IMR-90 (cell line): ENCODE measurements at regions not wholly inside any gene's neighbourhood (a gene's known extent, or its start where the extent isn't known, plus 50 kb on each side); places are given as distances from the start of the nearest gene placed in this dataset.

Experiments
- ATAC-seq: fragments of 200-7000 bp; cut with Tn5 transposase; 2 replicates; pipeline ENCODE4 v1.9.1; 2020; ENCODE audit warnings: low read depth, mild to moderate bottlenecking, moderate library complexity
- BruUV-seq: library from RNA; stranded (reverse); fragments of 400-500 nt; replicated peaks from 2 replicates; lab custom pipeline; 2021; lab: Mats Ljungman, UMichigan
- CTCF ChIA-PET: fragments of 300-600 bp; formaldehyde crosslinking; extraction: SDS; loops from one replicate; lab custom pipeline; 2021; ENCODE audit warnings: antibody characterized with exemption; lab: Yijun Ruan, JAX
- POLR2A ChIA-PET: fragments of 300-600 bp; sonication (Branson Sonifier 250); formaldehyde crosslinking; loops from one replicate; lab custom pipeline; 2022; ENCODE audit warnings: antibody characterized with exemption; ENCODE audit not compliant: unreplicated experiment; lab: Charles Lee
- DNase-seq: peaks from one replicate; pipeline ENCODE4 v3.0.0; 2013
- H2AFZ ChIP-seq: replicated peaks from 2 replicates; pipeline ENCODE3; 2013; ENCODE audit warnings: low read length, mild to moderate bottlenecking; ENCODE audit not compliant: poor library complexity
- H2AK5ac ChIP-seq: 2 replicates; pipeline ENCODE4 v1.6.1; 2013; ENCODE audit warnings: low read depth, low read length, inconsistent platforms
- H2AK9ac ChIP-seq: replicated peaks from 2 replicates; pipeline ENCODE3; 2013; ENCODE audit warnings: mild to moderate bottlenecking, low read depth, low read length, moderate library complexity; ENCODE audit not compliant: poor library complexity
- H2BK120ac ChIP-seq: 2 replicates; pipeline ENCODE4 v1.6.1; 2013; ENCODE audit warnings: low read depth, low read length, inconsistent platforms
- H2BK15ac ChIP-seq: 3 replicates; pipeline ENCODE4 v1.6.1; 2013; ENCODE audit warnings: low read depth, low read length, inconsistent platforms
- H2BK20ac ChIP-seq: 2 replicates; pipeline ENCODE4 v1.6.1; 2013; ENCODE audit warnings: low read depth, mild to moderate bottlenecking, inconsistent platforms, low read length, moderate library complexity
- H2BK5ac ChIP-seq: 2 replicates; pipeline ENCODE4 v1.6.1; 2013; ENCODE audit warnings: mild to moderate bottlenecking, low read depth, low read length, inconsistent platforms; ENCODE audit not compliant: poor library complexity, severe bottlenecking
- H3K14ac ChIP-seq: replicated peaks from 2 replicates; pipeline ENCODE4 v1.6.1; 2013; ENCODE audit warnings: low read depth, low read length, inconsistent platforms
- H3K18ac ChIP-seq: 2 replicates; pipeline ENCODE4 v1.6.1; 2013; ENCODE audit warnings: low read depth, low read length, control low read depth
- H3K23ac ChIP-seq: 2 replicates; pipeline ENCODE4 v1.6.1; 2013; ENCODE audit warnings: low read depth, low read length, inconsistent platforms
- H3K27ac ChIP-seq: 2 replicates; pipeline ENCODE4 v1.5.1; 2013; ENCODE audit warnings: mild to moderate bottlenecking, control low read depth, low read length; ENCODE audit not compliant: insufficient read depth
- H3K27me3 ChIP-seq: 2 replicates; pipeline ENCODE4 v1.6.1; 2013; ENCODE audit warnings: low read length; ENCODE audit not compliant: control insufficient read depth, insufficient read depth
- H3K36me3 ChIP-seq: 2 replicates; pipeline ENCODE4 v1.6.1; 2013; ENCODE audit warnings: low read length, mixed read lengths; ENCODE audit not compliant: control insufficient read depth, insufficient read depth
- H3K4ac ChIP-seq: 2 replicates; pipeline ENCODE4 v1.6.1; 2013; ENCODE audit warnings: low read depth, low read length, inconsistent platforms
- H3K4me1 ChIP-seq: 2 replicates; pipeline ENCODE4 v1.6.1; 2013; ENCODE audit warnings: low read length, mixed read lengths; ENCODE audit not compliant: control insufficient read depth, insufficient read depth
- H3K4me2 ChIP-seq: 2 replicates; pipeline ENCODE4 v1.6.1; 2013; ENCODE audit warnings: low read depth, mild to moderate bottlenecking, control low read depth, low read length, moderate library complexity
- H3K4me3 ChIP-seq: 2 replicates; pipeline ENCODE4 v1.5.1; 2013; ENCODE audit warnings: low read depth, mild to moderate bottlenecking, control low read depth, low read length, moderate library complexity; ENCODE audit not compliant: insufficient read depth
- H3K56ac ChIP-seq: 2 replicates; pipeline ENCODE4 v1.6.1; 2013; ENCODE audit warnings: low read length, inconsistent platforms; ENCODE audit not compliant: insufficient read depth; ENCODE audit errors: extremely low read depth
- H3K79me1 ChIP-seq, 2 experiments: 2 replicates each; pipeline ENCODE4 v1.6.1; 2013; ENCODE audit warnings: low read length in 2 of 2, inconsistent platforms in 1 of 2, low read depth in 1 of 2
- H3K9ac ChIP-seq: 2 replicates; pipeline ENCODE4 v1.6.1; 2013; ENCODE audit warnings: low read depth, low read length, control low read depth
- H3K9me1 ChIP-seq: 2 replicates; pipeline ENCODE4 v1.6.1; 2013; ENCODE audit warnings: low read length, inconsistent platforms; ENCODE audit not compliant: insufficient read depth
- H3K9me3 ChIP-seq: 2 replicates; pipeline ENCODE4 v1.6.1; 2013; ENCODE audit warnings: low read length; ENCODE audit not compliant: control insufficient read depth, insufficient read depth
- H4K20me1 ChIP-seq: 2 replicates; pipeline ENCODE4 v1.6.1; 2013; ENCODE audit warnings: low read length, inconsistent platforms; ENCODE audit not compliant: insufficient read depth
- H4K5ac ChIP-seq: 2 replicates; pipeline ENCODE4 v1.6.1; 2013; ENCODE audit warnings: mild to moderate bottlenecking, low read depth, low read length, control low read depth
- H4K8ac ChIP-seq, 2 experiments: 2 replicates each; pipeline ENCODE4 v1.6.1; 2013; ENCODE audit warnings: low read depth in 2 of 2, low read length in 2 of 2, control low read depth in 1 of 2, inconsistent platforms in 1 of 2
- H4K91ac ChIP-seq: 2 replicates; pipeline ENCODE4 v1.6.1; 2013; ENCODE audit warnings: low read depth, low read length, inconsistent platforms; ENCODE audit not compliant: insufficient read depth
- ELK1 ChIP-seq: fragments of 150-350 bp; IDR thresholded peaks from 2 replicates; pipeline ENCODE4 v1.6.1; 2016; ENCODE audit warnings: low read depth, mild to moderate bottlenecking, low read length, moderate library complexity, borderline replicate concordance
- NFE2L2 ChIP-seq: fragments of 150-350 bp; IDR thresholded peaks from 2 replicates; pipeline ENCODE4 v1.6.1; 2016; ENCODE audit warnings: low read depth, mild to moderate bottlenecking, low read length
- RAD21 ChIP-seq: IDR thresholded peaks from 2 replicates; pipeline ENCODE4 v1.6.1; 2012; ENCODE audit warnings: low read length, improper control_type of control experiment
- WGBS, 2 experiments: methylation state at CpG; one replicate each; pipeline versions ENCODE4 v1.1.5 to v1.1.7; 2013; ENCODE audit warnings: missing lambda C conversion rate in 2 of 2; ENCODE audit not compliant: insufficient read length in 1 of 2; ENCODE audit errors: extremely low coverage in 2 of 2; 5-methylcytosine and 5-hydroxymethylcytosine counted together
- dilution Hi-C: fragments of 300-500 bp; cut with HindIII; formaldehyde crosslinking; loops from one replicate; pipeline ENCODE4 v1.14.3; 2018; ENCODE audit warnings: low sequenced_read_pairs; ENCODE audit not compliant: unreplicated experiment
- in situ Hi-C: fragments of 300-500 bp; cut with MboI; formaldehyde crosslinking; loops from 3 replicates; pipeline ENCODE4 v1.14.3; 2019; ENCODE audit warnings: low sequenced_read_pairs, inconsistent platforms, mixed read lengths
- intact Hi-C: fragments of 100-400 bp; cut with micrococcal nuclease; formaldehyde crosslinking; loops from 2 replicates; pipeline ENCODE4 v1.10.0; 2022

GRCh38 chr7:124630395-124630794 is 135.2 kb downstream of the GPR37 start:
- no TSS peak for BruUV-seq
- in situ Hi-C loops: no loop called here
- intact Hi-C loops: no loop called here
- ChIA-PET CTCF (interaction anchor here (0.9 kb wide), 1 partner anchor 475 kb away, joined by 3 read pairs; no protein-coding TSS in a partner anchor), POLR2A (no interaction called here)
- no peak overlapping the region for H3K4me3 ChIP-seq
- no peaks in the 10 kb centered on the region for H3K27me3 ChIP-seq
- no peak overlapping the region for H3K4me2 ChIP-seq
- ATAC-seq (no peak), DNase-seq (no peak)
- no peak overlapping the region for H3K56ac ChIP-seq
- no peaks in the 10 kb centered on the region for H4K20me1 ChIP-seq
- H3K79me1 ChIP-seq: no peaks in the 10 kb centered on the region
- no peak overlapping the region for H3K14ac ChIP-seq
- H3K9ac ChIP-seq: no peak overlapping the region
- no peak overlapping the region for H2AK5ac ChIP-seq
- H2AFZ ChIP-seq: no peak overlapping the region
- H3K4me1 ChIP-seq: no peaks in the 10 kb centered on the region
- no peaks in the 10 kb centered on the region for H3K36me3 ChIP-seq
- no peak overlapping the region for H2BK15ac ChIP-seq
- no peak overlapping the region for H4K91ac ChIP-seq
- TF ChIP-seq RAD21: no peak
- TF ChIP-seq NFE2L2: no peak
- no peak for TF ChIP-seq ELK1
- no peaks in the 10 kb centered on the region for H3K9me1 ChIP-seq
- no peak overlapping the region for H3K27ac ChIP-seq
- H2BK5ac ChIP-seq: no peak overlapping the region
- H2BK20ac ChIP-seq: no peak overlapping the region
- dilution Hi-C loops: no loop called here
- no peaks in the 10 kb centered on the region for H3K9me3 ChIP-seq
- H3K18ac ChIP-seq: no peak overlapping the region
- no peak overlapping the region for H3K4ac ChIP-seq
- 50% methylated on average over 2 of the region's 3 CpGs; no CpG with 5 or more reads in 1 of the 2 experiments for WGBS, 2 experiments
- no peak overlapping the region for H2AK9ac ChIP-seq
- no peak overlapping the region for H4K8ac ChIP-seq
- no peak overlapping the region for H3K23ac ChIP-seq
- H2BK120ac ChIP-seq: no peak overlapping the region
- no peak overlapping the region for H4K5ac ChIP-seq
